Liver (tissue), 8 donors: ENCODE measurements at regions not wholly inside any gene's neighbourhood (a gene's known extent, or its start where the extent isn't known, plus 50 kb on each side); places are given as distances from the start of the nearest gene placed in this dataset.

Experiments
- DNase-seq: peaks from one replicate; pipeline ENCODE4 v3.0.0-alpha.2; 2017; ENCODE audit warnings: low spot score
- H3K27ac ChIP-seq, 2 donors: one replicate each; pipeline ENCODE4 v1.7.0; 2013; ENCODE audit warnings: inconsistent platforms in 2 of 2, low read length in 2 of 2, control low read depth in 1 of 2, low read depth in 1 of 2, mild to moderate bottlenecking in 1 of 2
- H3K27me3 ChIP-seq, 4 donors: one replicate each; pipeline versions ENCODE4 v1.6.1 to v1.7.0; 2013; ENCODE audit warnings: low read length in 3 of 4, inconsistent platforms in 1 of 4, mild to moderate bottlenecking in 1 of 4, moderate library complexity in 1 of 4; ENCODE audit not compliant: control insufficient read depth in 4 of 4, insufficient read depth in 4 of 4
- H3K36me3 ChIP-seq, 4 donors: one replicate each; pipeline versions ENCODE4 v1.6.1 to v1.7.0; 2013; ENCODE audit warnings: low read length in 3 of 4, mild to moderate bottlenecking in 3 of 4, low read depth in 1 of 4, moderate library complexity in 1 of 4; ENCODE audit not compliant: control insufficient read depth in 4 of 4, insufficient read depth in 3 of 4
- H3K4me1 ChIP-seq, 4 donors: one replicate each; pipeline versions ENCODE4 v1.6.1 to v1.7.0; 2013; ENCODE audit warnings: low read length in 3 of 4, mild to moderate bottlenecking in 3 of 4, moderate library complexity in 1 of 4; ENCODE audit not compliant: control insufficient read depth in 4 of 4, insufficient read depth in 4 of 4
- H3K4me3 ChIP-seq, 3 donors: one replicate each; pipeline versions ENCODE4 v1.6.1 to v1.7.0; 2013; ENCODE audit warnings: low read length in 3 of 3, control low read depth in 1 of 3, low read depth in 1 of 3, mild to moderate bottlenecking in 1 of 3
- H3K9ac ChIP-seq, 2 donors: one replicate each; pipeline ENCODE4 v1.7.0; 2013; ENCODE audit warnings: low read length in 2 of 2, mild to moderate bottlenecking in 2 of 2, moderate library complexity in 2 of 2, control low read depth in 1 of 2, low read depth in 1 of 2
- H3K9me3 ChIP-seq, 4 donors: one replicate each; pipeline versions ENCODE4 v1.6.1 to v1.7.0; 2013; ENCODE audit warnings: low read length in 3 of 4; ENCODE audit not compliant: control insufficient read depth in 4 of 4
- ATF3 ChIP-seq: IDR thresholded peaks from 2 replicates; pipeline ENCODE4 v1.6.1; 2016; ENCODE audit warnings: antibody characterized with exemption
- EGR1 ChIP-seq, 2 donors: IDR thresholded peaks; 2 replicates each; pipeline ENCODE4 v1.6.1; 2016 to 2018; ENCODE audit warnings: antibody characterized with exemption in 2 of 2, low read depth in 2 of 2
- FOXA1 ChIP-seq: IDR thresholded peaks from 2 replicates; pipeline ENCODE4 v1.6.1; 2016; ENCODE audit warnings: antibody characterized with exemption
- FOXA2 ChIP-seq: IDR thresholded peaks from 2 replicates; pipeline ENCODE4 v1.6.1; 2016; ENCODE audit warnings: antibody characterized with exemption
- GABPA ChIP-seq, 2 donors: IDR thresholded peaks in 1 of 2; conservative IDR thresholded peaks in 1 of 2; 2 replicates each; pipeline ENCODE4 v1.6.1; 2016; ENCODE audit warnings: antibody characterized with exemption in 2 of 2, mild to moderate bottlenecking in 1 of 2, moderate library complexity in 1 of 2
- HNF4A ChIP-seq, 2 donors: conservative IDR thresholded peaks; 2 replicates each; pipeline ENCODE4 v1.6.1; 2016; ENCODE audit warnings: antibody characterized with exemption in 2 of 2, mild to moderate bottlenecking in 2 of 2
- HNF4G ChIP-seq: IDR thresholded peaks from 2 replicates; pipeline ENCODE4 v1.6.1; 2016; ENCODE audit warnings: antibody characterized with exemption
- JUND ChIP-seq, 2 donors: IDR thresholded peaks; 2 replicates each; pipeline ENCODE4 v1.6.1; 2016; ENCODE audit warnings: antibody characterized with exemption in 2 of 2
- RXRA ChIP-seq, 2 donors: IDR thresholded peaks; 2 replicates each; pipeline ENCODE4 v1.6.1; 2017 to 2018; ENCODE audit warnings: antibody characterized with exemption in 2 of 2, mild to moderate bottlenecking in 1 of 2
- SP1 ChIP-seq: IDR thresholded peaks from 2 replicates; pipeline ENCODE4 v1.6.1; 2018; ENCODE audit warnings: antibody characterized with exemption, mild to moderate bottlenecking
- TAF1 ChIP-seq: conservative IDR thresholded peaks from 2 replicates; pipeline ENCODE4 v1.6.1; 2016; ENCODE audit warnings: antibody characterized with exemption, mild to moderate bottlenecking
- YY1 ChIP-seq: IDR thresholded peaks from 2 replicates; pipeline ENCODE4 v1.6.1; 2016; ENCODE audit warnings: antibody characterized with exemption, mild to moderate bottlenecking
- ZBTB33 ChIP-seq: IDR thresholded peaks from 2 replicates; pipeline ENCODE4 v1.6.1; 2016; ENCODE audit warnings: antibody characterized with exemption
- WGBS: extraction: QIAGEN DNeasy Blood & Tissue Kit; methylation state at CpG from one replicate; pipeline ENCODE4 v1.1.7; 2013; 5-methylcytosine and 5-hydroxymethylcytosine counted together
- TF ChIP-seq, protein P1 (sequence below): IDR thresholded peaks from 2 replicates; pipeline ENCODE4 v1.6.1; 2016; ENCODE audit warnings: antibody characterized with exemption, mild to moderate bottlenecking
- TF ChIP-seq, protein P2 (sequence below): fragments of 150-350 bp; IDR thresholded peaks from 2 replicates; pipeline ENCODE4 v1.5.1; 2017; ENCODE audit warnings: improper control_type of control experiment, low read depth, low read length; ENCODE audit not compliant: missing input control
- donor health status: healthy.
- donor health status: healthy.
- donor health status: healthy.
- donor health status: healthy.
- donor health status: healthy.

DNA sequence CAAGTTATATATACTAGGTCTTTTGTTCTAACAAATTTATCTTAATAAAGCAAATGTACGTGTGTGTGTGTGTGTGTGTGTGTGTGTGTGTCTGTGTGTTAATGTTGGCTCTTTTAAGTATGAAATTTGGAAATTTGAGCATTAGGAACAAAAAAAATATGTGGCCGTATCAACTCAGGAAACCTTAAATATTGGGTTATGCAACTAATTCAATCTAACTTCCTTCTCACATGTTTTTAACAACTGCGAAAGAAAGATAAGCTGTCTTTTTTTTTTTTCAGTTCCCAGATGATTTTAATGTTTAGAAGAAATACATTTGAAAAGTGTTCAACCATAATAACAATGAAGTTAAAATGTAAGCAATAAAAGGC, 616.4 kb upstream of the ARID1B start:
- no peak overlapping the region for H3K4me3 ChIP-seq
- no peak overlapping the region for H3K9ac ChIP-seq
- no peaks in the 10 kb centered on the region for H3K4me1 ChIP-seq
- no peaks in the 10 kb centered on the region for H3K9me3 ChIP-seq
- 54% methylated on average over 3 of the region's 3 CpGs for WGBS
- DNase-seq: no peak
- TF ChIP-seq FOXA1: no peak
- no peak for TF ChIP-seq HNF4A (conservative IDR thresholded peaks at IDR 0.05)
- TF ChIP-seq HNF4G: no peak
- TF ChIP-seq EGR1 (IDR thresholded peaks at IDR 0.05; ENCODE audit: low read depth in 2 of 2): no peak
- no peak for TF ChIP-seq RXRA (IDR thresholded peaks at IDR 0.05)
- TF ChIP-seq FOXA2: no peak
- TF ChIP-seq JUND (IDR thresholded peaks at IDR 0.05): no peak
- no peak for TF ChIP-seq GABPA (IDR thresholded peaks at IDR 0.05 in 1 of 2, conservative IDR thresholded peaks at IDR 0.05 in 1 of 2)
- no peak overlapping the region for H3K27ac ChIP-seq
- H3K27me3 ChIP-seq: no peaks in the 10 kb centered on the region
- H3K36me3 ChIP-seq: no peaks in the 10 kb centered on the region

GRCh38 chr6:156160007-156160794, 617.0 kb upstream of the ARID1B start:
- H3K4me3 ChIP-seq: no peak overlapping the region
- no peaks in the 10 kb centered on the region for H3K36me3 ChIP-seq
- H3K9me3 ChIP-seq: no peaks in the 10 kb centered on the region
- no peaks in the 10 kb centered on the region for H3K4me1 ChIP-seq
- no peaks in the 10 kb centered on the region for H3K27me3 ChIP-seq
- H3K27ac ChIP-seq: no peak overlapping the region
- TF ChIP-seq ZBTB33 (no peak), RXRA (IDR thresholded peaks at IDR 0.05) (no peak), HNF4A (conservative IDR thresholded peaks at IDR 0.05) (no peak)
- WGBS: 84% methylated on average over 3 of the region's 3 CpGs
- DNase-seq: no peak
- no peak overlapping the region for H3K9ac ChIP-seq

GRCh38 chr6:156154896-156155295, 622.3 kb upstream of the ARID1B start:
- Histone ChIP-seq H3K27ac (no peak overlapping the region), H3K4me3 (no peak overlapping the region), H3K27me3 (no peaks in the 10 kb centered on the region), H3K9me3 (no peaks in the 10 kb centered on the region), H3K4me1 (no peaks in the 10 kb centered on the region), H3K36me3 (no peaks in the 10 kb centered on the region), H3K9ac (no peak overlapping the region)
- WGBS: 48% methylated on average over 4 of the region's 4 CpGs
- TF ChIP-seq YY1: no peak
- no peak for TF ChIP-seq ZBTB33
- no peak for TF ChIP-seq ATF3
- no peak for TF ChIP-seq HNF4A (conservative IDR thresholded peaks at IDR 0.05)
- no peak for TF ChIP-seq HNF4G
- TF ChIP-seq SP1: no peak
- no peak for TF ChIP-seq RXRA (IDR thresholded peaks at IDR 0.05)
- TF ChIP-seq, protein P1, sequence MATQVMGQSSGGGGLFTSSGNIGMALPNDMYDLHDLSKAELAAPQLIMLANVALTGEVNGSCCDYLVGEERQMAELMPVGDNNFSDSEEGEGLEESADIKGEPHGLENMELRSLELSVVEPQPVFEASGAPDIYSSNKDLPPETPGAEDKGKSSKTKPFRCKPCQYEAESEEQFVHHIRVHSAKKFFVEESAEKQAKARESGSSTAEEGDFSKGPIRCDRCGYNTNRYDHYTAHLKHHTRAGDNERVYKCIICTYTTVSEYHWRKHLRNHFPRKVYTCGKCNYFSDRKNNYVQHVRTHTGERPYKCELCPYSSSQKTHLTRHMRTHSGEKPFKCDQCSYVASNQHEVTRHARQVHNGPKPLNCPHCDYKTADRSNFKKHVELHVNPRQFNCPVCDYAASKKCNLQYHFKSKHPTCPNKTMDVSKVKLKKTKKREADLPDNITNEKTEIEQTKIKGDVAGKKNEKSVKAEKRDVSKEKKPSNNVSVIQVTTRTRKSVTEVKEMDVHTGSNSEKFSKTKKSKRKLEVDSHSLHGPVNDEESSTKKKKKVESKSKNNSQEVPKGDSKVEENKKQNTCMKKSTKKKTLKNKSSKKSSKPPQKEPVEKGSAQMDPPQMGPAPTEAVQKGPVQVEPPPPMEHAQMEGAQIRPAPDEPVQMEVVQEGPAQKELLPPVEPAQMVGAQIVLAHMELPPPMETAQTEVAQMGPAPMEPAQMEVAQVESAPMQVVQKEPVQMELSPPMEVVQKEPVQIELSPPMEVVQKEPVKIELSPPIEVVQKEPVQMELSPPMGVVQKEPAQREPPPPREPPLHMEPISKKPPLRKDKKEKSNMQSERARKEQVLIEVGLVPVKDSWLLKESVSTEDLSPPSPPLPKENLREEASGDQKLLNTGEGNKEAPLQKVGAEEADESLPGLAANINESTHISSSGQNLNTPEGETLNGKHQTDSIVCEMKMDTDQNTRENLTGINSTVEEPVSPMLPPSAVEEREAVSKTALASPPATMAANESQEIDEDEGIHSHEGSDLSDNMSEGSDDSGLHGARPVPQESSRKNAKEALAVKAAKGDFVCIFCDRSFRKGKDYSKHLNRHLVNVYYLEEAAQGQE: no peak
- TF ChIP-seq, protein P2, sequence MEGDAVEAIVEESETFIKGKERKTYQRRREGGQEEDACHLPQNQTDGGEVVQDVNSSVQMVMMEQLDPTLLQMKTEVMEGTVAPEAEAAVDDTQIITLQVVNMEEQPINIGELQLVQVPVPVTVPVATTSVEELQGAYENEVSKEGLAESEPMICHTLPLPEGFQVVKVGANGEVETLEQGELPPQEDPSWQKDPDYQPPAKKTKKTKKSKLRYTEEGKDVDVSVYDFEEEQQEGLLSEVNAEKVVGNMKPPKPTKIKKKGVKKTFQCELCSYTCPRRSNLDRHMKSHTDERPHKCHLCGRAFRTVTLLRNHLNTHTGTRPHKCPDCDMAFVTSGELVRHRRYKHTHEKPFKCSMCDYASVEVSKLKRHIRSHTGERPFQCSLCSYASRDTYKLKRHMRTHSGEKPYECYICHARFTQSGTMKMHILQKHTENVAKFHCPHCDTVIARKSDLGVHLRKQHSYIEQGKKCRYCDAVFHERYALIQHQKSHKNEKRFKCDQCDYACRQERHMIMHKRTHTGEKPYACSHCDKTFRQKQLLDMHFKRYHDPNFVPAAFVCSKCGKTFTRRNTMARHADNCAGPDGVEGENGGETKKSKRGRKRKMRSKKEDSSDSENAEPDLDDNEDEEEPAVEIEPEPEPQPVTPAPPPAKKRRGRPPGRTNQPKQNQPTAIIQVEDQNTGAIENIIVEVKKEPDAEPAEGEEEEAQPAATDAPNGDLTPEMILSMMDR: no peak
- no peak for TF ChIP-seq TAF1
- no peak for DNase-seq
